ENCODE measurements at regions not wholly inside any gene's neighbourhood (a gene's known extent, or its start where the extent isn't known, plus 50 kb on each side); places are given as distances from the start of the nearest gene placed in this dataset.
"Not testable (repeated sequence)": the region's sequence is repeated elsewhere in the genome, so short reads cannot be mapped to it uniquely, and the experiment has no call there.

DNA sequence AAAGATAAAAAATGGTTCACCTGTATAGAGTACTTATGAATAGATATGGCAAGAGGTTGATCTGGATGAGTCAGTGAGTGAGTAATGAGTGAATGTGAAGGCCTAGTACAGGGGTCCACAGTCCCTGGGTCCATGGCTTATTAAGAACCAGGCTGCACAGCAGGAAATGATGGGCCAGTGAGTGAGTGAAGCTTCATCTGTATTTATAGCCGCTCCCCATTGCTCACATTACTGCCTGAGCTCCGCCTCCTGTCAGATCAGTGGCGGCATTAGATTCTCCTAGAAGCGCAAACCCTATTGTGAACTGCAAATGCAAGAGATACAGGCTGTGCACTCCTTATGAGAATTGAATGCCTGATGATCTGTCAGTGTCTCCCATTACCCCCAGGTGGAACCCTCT lies 307.7 kb upstream of the ZNF608 start:
- no peak for DNase-seq

DNA sequence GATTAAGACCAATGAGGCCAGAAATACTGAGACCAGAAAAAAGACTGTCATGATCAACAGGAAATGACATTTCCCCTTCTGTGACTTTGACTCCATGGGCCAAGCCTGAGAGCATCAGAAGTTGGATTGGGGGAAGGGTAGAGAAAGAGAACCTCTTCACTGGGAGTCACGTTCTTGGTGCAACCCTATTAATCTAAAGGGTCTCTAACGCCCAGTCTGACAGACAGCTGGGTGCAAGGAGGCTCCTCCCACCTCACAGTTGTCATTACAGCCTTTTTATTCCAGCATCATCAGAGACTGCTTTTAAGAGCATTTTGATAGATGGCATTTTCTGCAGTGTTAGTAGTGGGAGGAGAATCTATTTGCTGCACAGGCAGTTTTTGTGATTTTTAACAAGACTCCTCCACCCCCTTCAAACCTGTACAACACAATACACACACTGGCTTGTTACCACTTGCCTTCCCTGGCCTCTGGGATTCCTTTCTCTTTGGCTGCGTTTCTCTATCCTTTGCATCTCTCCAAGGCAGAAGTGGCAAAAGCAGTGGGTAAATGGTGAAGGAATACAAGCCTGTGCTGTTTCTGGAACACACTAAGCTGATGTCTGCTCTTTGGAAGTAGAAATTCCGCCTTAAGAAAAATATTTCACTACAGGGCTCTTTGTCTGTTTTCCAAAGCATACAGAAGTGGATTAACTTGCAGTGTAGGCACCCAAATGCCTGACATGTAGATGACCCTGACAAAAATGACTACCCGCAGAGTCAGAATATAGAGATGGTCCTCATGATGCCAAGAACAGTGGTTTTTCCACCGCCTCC lies 310.4 kb upstream of the ZNF608 start:
- no peak for DNase-seq

DNA sequence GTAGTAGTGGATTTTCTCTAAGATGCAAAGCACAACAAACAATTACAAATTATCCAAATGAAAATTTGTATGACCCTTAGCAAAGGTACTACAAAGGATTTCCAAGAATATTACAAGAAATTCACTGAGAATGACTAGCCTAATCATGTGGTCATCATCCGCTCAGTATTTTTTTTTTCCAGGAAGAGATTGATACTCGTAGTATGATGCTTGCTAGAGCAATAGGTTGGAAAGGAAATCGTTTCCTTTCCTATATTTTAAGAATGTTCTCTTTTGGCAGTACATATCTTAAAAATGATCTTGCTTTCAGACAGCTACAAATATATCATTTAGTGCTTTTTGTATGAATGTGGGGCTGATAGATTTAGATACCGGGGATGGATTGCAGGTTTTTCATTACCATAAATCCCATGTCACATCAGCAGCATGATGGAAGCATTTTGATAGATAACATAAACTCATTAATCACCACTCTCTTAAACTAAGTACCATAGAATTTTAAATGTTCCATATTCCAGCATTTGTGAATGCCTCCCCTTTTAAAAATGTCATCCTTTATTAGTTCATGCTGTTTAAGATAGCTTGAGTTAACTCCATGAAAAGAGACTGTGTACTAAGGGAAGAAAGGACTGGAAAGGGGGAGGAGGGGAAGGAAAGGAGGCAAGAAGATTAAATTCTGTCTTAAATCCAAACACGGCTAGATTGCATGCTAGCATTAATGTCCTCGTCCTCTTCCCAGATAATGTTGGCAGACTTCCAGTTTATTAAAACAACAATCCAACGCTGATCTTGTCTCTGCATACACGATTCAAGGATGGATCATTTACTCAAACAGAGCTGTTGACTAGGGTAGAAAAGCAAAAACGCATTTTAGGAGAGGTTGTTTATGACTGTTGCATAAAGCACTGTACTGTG lies 311.7 kb upstream of the ZNF608 start:
- no peak for DNase-seq

- DNase-seq = no peak
These were observed 313.0 kb upstream of the ZNF608 start for GRCh38 chr5:125059255-125060002.

DNA sequence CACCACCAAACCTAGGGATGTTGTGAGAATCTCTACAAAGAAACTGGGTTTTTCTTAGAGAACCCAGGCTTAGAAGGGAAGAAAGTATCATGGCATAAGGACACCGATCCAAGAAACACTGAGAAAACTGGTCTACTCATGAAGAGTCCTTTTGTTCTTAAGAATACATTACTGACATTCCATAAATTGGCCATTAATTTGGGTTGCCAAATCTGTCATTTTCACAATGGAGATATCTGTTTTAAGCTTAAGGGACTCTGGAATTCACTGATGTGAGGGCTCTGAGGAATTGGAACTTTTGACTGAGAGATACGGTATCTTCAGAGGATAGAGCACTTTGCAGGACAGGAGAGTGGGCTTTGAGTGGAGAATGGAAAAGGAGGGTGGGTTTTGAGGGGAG lies 315.3 kb upstream of the ZNF608 start:
- no peak for DNase-seq

- no peak for DNase-seq
These were observed 318.4 kb upstream of the ZNF608 start for GRCh38 chr5:125064621-125065438.

GRCh38 chr5:125065741-125066140 lies 319.3 kb upstream of the ZNF608 start:
- DNase-seq = no peak

DNA sequence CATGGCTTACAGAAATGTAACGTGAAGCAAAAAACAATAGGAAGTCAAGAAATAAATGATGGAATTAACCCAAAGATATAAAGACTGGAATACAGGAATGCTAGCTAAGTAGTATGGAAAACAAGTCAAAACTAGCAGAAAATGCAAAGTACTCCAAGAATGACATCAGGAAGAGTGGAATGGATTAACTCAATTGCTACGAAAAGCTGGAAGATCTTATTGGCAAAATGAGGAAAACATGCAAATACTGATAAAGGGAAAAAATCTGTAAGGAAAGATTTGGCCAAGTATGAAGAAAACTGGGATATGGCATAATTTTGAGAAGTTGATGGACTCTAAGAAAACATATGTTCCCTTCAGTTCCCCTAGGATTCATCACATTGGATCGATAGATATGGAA lies 324.5 kb upstream of the ZNF608 start:
- no peak for DNase-seq

GRCh38 chr5:125073090-125073489 lies 326.7 kb upstream of the ZNF608 start:
- no peak for DNase-seq

GRCh38 chr5:125075567-125075966 lies 329.1 kb upstream of the ZNF608 start:
- DNase-seq = no peak

- DNase-seq = not testable (repeated sequence)
These were observed 332.6 kb upstream of the ZNF608 start for GRCh38 chr5:125079028-125079427.

DNA sequence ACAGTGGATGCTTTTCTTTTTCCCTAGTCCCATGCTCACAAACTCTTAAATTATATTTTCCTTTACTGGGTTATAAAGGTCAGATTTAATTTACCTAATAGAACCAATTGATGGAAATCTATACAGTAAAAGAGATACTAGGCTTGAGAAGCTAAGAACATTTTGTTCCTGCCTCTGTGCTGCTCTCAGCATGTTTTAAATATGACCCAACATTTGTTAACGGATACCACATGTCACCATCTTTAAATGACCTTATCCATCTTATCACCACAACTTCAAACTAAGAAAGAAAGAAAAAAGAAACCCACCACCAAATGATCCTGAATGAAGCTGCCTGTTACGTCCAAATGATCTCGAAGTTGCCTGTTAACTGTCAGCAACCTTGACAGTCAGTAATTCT lies 334.7 kb upstream of the ZNF608 start:
- no peak for DNase-seq

DNA sequence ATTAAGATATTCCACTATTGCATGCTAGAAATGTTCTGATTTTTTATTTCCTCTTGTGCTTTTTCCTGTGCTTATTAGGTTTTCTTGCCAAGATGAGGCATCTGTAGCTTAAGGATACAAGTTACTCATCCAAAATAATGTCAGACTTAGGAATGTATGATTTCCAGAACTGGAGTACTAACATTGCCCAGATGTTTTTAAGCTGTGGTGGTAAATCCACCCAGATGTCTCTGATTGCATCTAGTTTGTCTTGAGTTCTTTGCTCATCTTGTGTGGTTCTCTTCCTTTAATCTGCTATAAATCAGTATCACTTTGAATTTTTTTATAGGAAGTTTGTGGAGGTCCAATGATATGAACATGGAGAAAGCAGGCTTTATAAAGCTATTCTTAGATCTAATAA lies 337.5 kb upstream of the ZNF608 start:
- no peak for DNase-seq

DNA sequence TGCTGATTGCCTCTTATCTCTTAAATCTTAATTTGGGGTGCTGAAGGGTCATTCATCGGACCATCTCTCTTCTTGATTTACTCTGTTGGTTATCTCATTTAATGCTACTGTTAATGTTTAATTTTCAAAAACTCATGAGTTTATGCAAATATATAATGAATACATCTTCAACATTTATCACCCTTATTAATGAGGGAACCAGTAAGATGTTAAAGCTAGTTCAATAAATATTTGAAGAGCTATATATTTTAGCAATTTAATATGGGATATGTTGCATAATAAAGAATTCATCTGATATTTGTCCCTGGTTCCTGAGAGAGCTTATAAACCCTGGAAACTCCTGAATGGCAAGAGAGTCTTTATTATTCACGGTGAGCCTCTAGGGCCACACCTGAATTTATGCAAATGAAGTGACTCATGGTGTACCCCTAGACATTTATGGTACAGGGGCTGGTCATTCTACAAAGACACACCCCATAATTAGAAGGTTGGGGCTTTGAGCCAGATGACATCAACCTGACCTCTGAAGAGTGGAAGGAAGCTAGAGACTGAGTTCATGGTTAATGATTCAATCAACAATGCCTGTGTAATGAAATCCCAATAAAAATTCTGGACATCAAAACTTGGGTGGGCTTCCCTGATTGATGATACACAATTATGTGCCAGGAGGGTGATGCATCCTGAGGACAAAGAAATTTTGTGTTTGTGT lies 339.5 kb upstream of the ZNF608 start:
- DNase-seq = no peak

DNA sequence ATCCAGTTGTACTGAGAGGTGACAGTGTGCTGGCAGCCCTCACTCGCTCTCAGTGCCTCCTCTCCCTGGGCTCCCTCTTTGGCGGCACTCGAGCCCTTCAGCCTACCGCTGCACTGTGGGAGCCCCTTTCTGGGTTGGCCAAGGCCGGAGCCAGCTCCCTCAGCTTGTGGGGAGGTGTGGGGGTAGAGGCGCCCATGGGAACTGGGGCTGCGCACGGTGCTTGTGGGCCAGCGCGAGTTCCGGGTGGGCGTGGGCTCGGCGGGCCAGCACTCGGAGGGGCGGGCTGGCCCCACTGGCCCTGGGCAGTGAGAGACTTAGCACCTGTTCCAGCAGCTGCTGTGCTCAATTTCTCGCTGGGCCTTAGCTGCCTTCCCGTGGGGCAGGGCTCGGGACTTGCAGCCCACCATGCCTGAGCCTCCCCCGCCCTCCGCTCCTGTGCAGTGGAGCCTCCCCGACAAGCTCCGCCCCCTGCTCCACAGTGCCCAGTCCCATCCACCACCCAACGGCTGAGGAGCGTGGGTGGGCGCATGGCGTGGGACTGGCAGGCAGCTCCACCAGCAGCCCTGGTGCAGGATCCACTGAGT lies 342.2 kb upstream of the ZNF608 start:
- DNase-seq = no peak

GRCh38 chr5:125092138-125092537 lies 345.7 kb upstream of the ZNF608 start:
- DNase-seq = not testable (repeated sequence)

GRCh38 chr5:125093776-125094175 lies 347.3 kb upstream of the ZNF608 start:
- DNase-seq = no peak

GRCh38 chr5:125100342-125100741 lies 353.9 kb upstream of the ZNF608 start:
- DNase-seq = no peak

DNA sequence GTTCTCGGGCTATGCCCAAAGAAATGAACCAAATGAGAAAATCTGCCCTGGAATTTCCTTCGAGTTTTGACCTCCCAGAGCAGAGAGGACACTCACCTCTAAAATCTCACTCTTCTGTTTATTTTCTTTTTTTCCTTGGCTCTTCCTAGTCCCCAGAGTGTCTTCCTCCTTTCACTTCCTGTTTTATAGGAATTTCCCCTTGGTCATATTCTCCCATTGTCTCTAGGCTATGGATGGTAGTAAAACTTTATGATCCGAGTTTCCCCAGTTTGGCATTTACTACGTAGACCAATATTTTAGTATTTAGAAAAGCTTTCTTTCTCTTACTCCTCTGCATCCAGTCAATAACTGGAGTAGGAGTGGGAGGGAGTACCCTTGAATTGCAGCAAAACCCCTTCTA lies 354.5 kb upstream of the ZNF608 start:
- DNase-seq = no peak

GRCh38 chr5:125103459-125103858 lies 357.0 kb upstream of the ZNF608 start:
- DNase-seq = no peak

DNA sequence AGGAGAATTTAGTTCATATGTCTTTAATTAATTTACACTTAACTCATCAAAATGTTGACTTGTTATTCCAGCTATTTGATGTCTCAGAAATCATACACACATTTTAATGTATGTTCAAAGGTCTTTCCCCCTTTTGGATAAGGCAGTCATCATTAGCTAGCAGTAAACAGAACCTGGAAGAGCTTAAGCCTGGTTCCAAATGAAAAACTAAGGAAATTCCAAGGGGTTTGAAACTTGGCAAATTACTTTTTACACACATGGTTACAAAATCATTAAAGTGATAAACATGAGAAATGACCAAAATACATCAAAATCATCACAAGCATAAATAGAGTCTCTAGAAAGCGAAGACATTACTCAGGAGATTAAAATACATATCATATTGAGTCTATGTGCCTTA lies 359.8 kb upstream of the ZNF608 start:
- DNase-seq = no peak
